HEK293T (cell line): ENCODE measurements at regions not wholly inside any gene's neighbourhood (a gene's known extent, or its start where the extent isn't known, plus 50 kb on each side); places are given as distances from the start of the nearest gene placed in this dataset.

ENCODE experiments used
- CTCF ChIA-PET: fragments of 350-600 bp; formaldehyde crosslinking; extraction: SDS; loops from one replicate; lab custom pipeline; 2021; ENCODE audit warnings: antibody characterized with exemption, inconsistent platforms; lab: Yijun Ruan, JAX
- POLR2A ChIA-PET: fragments of 350-600 bp; formaldehyde crosslinking; extraction: SDS; loops from one replicate; lab custom pipeline; 2020; ENCODE audit warnings: antibody characterized with exemption, inconsistent platforms; lab: Yijun Ruan, JAX
- DNase-seq: peaks from one replicate; pipeline ENCODE4 v3.0.0; 2012; ENCODE audit warnings: mixed read lengths; ENCODE audit errors: extremely low spot score
- ARNT ChIP-seq: fragments of 450-650 bp; IDR thresholded peaks from 2 replicates; pipeline ENCODE4 v1.6.1; 2017; ENCODE audit warnings: mild to moderate bottlenecking
- BHLHE40 ChIP-seq: fragments of 450-650 bp; IDR thresholded peaks from 2 replicates; pipeline ENCODE4 v1.6.1; 2016; ENCODE audit warnings: mild to moderate bottlenecking, moderate library complexity, borderline replicate concordance
- CTBP1 ChIP-seq: fragments of 450-650 bp; IDR thresholded peaks from 2 replicates; pipeline ENCODE4 v1.6.1; 2016; ENCODE audit warnings: borderline replicate concordance
- ELF4 ChIP-seq: fragments of 450-650 bp; IDR thresholded peaks from 2 replicates; pipeline ENCODE4 v1.6.1; 2017; ENCODE audit warnings: antibody characterized with exemption
- FOXA1 ChIP-seq: fragments of 450-650 bp; IDR thresholded peaks from 2 replicates; pipeline ENCODE4 v1.6.1; 2016; ENCODE audit warnings: mild to moderate bottlenecking
- FOXK2 ChIP-seq: fragments of 450-650 bp; IDR thresholded peaks from 2 replicates; pipeline ENCODE4 v1.6.1; 2016; ENCODE audit warnings: mild to moderate bottlenecking
- FOXM1 ChIP-seq: fragments of 450-650 bp; IDR thresholded peaks from 2 replicates; pipeline ENCODE4 v1.6.1; 2017; ENCODE audit warnings: mild to moderate bottlenecking, borderline replicate concordance
- HDGF ChIP-seq: fragments of 450-650 bp; IDR thresholded peaks from 2 replicates; pipeline ENCODE4 v1.6.1; 2017; ENCODE audit warnings: antibody characterized with exemption, borderline replicate concordance
- L3MBTL2 ChIP-seq: fragments of 450-650 bp; conservative IDR thresholded peaks from 2 replicates; pipeline ENCODE4 v1.6.1; 2016; ENCODE audit warnings: mild to moderate bottlenecking
- LEF1 ChIP-seq: fragments of 450-650 bp; IDR thresholded peaks from 2 replicates; pipeline ENCODE4 v1.6.1; 2017; ENCODE audit warnings: mild to moderate bottlenecking, borderline replicate concordance
- NFRKB ChIP-seq: fragments of 450-650 bp; IDR thresholded peaks from 2 replicates; pipeline ENCODE4 v1.6.1; 2016; ENCODE audit warnings: mild to moderate bottlenecking, moderate library complexity
- SP1 ChIP-seq: fragments of 450-650 bp; IDR thresholded peaks from 2 replicates; pipeline ENCODE4 v1.6.1; 2017
- SUZ12 ChIP-seq: fragments of 450-650 bp; IDR thresholded peaks from 2 replicates; pipeline ENCODE4 v1.6.1; 2016; ENCODE audit warnings: mild to moderate bottlenecking
- TARDBP ChIP-seq: fragments of 450-650 bp; IDR thresholded peaks from 2 replicates; pipeline ENCODE4 v1.6.1; 2016
- ZNF384 ChIP-seq: fragments of 450-650 bp; IDR thresholded peaks from 2 replicates; pipeline ENCODE4 v1.6.1; 2016
- TF ChIP-seq, protein P1 (sequence below): fragments of 450-650 bp; IDR thresholded peaks from 2 replicates; pipeline ENCODE4 v1.6.1; 2016

DNA sequence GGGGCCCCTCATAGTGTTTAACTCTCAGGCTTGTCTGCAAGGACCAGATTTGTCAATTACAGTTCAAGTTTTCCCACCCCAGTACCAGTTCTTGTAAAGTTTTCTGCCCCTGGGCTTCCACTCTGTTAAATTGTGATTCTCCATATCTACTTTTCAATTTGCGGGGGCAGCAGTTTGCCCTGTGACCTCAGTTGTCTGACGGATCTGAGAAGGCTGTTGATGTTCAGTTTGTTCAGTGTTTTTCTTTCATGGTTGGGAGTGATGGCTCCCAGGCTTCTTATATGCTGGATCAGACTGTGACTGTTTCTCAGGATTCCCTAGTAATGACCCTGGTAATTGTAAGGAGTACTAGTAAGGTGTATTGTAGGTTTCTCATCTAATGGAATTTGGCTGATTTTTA lies 101.0 kb upstream of the GGTLC1 start:
- ChIA-PET CTCF (no interaction called here), POLR2A (no interaction called here)
- no peak for TF ChIP-seq LEF1
- no peak for TF ChIP-seq FOXK2
- no peak for TF ChIP-seq L3MBTL2
- no peak for TF ChIP-seq SUZ12
- TF ChIP-seq FOXM1: no peak
- TF ChIP-seq ZNF384: no peak
- no peak for TF ChIP-seq HDGF

GRCh38 chr20:24086121-24086520 lies 97.5 kb upstream of the GGTLC1 start:
- POLR2A ChIA-PET: no interaction called here
- TF ChIP-seq ELF4 (no peak), FOXM1 (no peak), TARDBP (no peak), CTBP1 (no peak), ZNF384 (no peak), SP1 (no peak), HDGF (no peak), NFRKB (no peak), BHLHE40 (no peak), FOXK2 (no peak), LEF1 (no peak), SUZ12 (no peak), ARNT (no peak), L3MBTL2 (no peak)
- TF ChIP-seq, protein P1, sequence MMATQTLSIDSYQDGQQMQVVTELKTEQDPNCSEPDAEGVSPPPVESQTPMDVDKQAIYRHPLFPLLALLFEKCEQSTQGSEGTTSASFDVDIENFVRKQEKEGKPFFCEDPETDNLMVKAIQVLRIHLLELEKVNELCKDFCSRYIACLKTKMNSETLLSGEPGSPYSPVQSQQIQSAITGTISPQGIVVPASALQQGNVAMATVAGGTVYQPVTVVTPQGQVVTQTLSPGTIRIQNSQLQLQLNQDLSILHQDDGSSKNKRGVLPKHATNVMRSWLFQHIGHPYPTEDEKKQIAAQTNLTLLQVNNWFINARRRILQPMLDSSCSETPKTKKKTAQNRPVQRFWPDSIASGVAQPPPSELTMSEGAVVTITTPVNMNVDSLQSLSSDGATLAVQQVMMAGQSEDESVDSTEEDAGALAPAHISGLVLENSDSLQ: no peak
- CTCF ChIA-PET: no interaction called here
- no peak for DNase-seq

More for the DNA sequence above, 101.0 kb upstream of the GGTLC1 start:
- no peak for DNase-seq

GRCh38 chr20:24084281-24084680 lies 95.7 kb upstream of the GGTLC1 start:
- TF ChIP-seq FOXA1 (no peak), ELF4 (no peak), LEF1 (no peak), HDGF (no peak), ZNF384 (no peak), TARDBP (no peak), ARNT (no peak), BHLHE40 (no peak), FOXM1 (no peak), NFRKB (no peak), SUZ12 (no peak), CTBP1 (no peak), FOXK2 (no peak), L3MBTL2 (no peak), SP1 (no peak)
- TF ChIP-seq, protein P1: no peak
- ChIA-PET CTCF (no interaction called here), POLR2A (no interaction called here)
- DNase-seq: no peak

GRCh38 chr20:24081077-24081476 lies 92.5 kb upstream of the GGTLC1 start:
- ChIA-PET POLR2A (no interaction called here), CTCF (no interaction called here)
- TF ChIP-seq CTBP1: no peak
- TF ChIP-seq, protein P1: no peak
- TF ChIP-seq FOXA1: no peak
- TF ChIP-seq L3MBTL2: no peak
- TF ChIP-seq FOXK2: no peak
- TF ChIP-seq SUZ12: no peak
- no peak for TF ChIP-seq HDGF
- no peak for TF ChIP-seq ZNF384
- TF ChIP-seq FOXM1: no peak
- TF ChIP-seq SP1: no peak
- no peak for DNase-seq

DNA sequence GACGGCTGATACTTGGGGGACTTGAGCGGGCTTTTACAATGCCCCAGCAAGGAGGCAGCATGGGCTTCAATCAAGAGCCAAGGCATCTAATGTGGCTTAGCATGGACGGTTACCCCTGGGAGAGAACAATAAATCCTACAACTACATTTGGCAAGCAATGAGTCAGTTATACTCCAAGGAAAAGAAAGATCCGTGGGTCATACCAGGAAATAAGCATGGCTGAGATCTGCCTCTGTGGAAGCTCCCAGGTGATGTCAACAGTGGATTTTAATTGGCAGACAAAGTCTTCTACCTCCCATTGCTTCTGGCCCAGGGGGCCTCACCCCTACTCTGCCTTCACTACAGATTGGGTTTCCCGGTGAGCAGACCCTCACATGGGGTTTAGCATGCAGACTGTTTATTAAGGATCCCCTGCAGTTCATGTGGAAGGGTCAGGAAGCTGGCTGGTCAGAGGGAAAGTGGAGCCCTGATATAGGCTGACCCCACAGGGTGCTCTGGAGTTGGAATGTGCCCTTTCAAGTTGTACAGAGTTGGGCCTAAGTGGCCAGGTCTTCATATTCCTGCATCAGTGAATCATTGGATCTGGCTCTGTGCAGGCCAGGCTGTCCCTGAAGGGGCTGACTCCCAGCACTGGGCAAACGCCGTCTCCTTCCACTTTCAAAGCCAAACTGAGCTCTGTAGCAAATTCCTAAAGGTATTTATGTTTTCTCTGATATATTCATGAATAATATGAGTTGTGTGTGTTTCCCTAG lies 91.3 kb upstream of the GGTLC1 start:
- ChIA-PET CTCF (no interaction called here), POLR2A (no interaction called here)
- TF ChIP-seq NFRKB (no peak), CTBP1 (no peak), FOXM1 (no peak), SUZ12 (no peak), TARDBP (no peak), L3MBTL2 (no peak), ARNT (no peak), BHLHE40 (no peak), ELF4 (no peak), ZNF384 (no peak), LEF1 (no peak)
- no peak for DNase-seq

- TF ChIP-seq FOXM1 (no peak), SP1 (no peak)
- ChIA-PET CTCF (no interaction called here), POLR2A (no interaction called here)
Measured at GRCh38 chr20:24077145-24077544, 88.6 kb upstream of the GGTLC1 start.

More at GRCh38 chr20:24077145-24077544, 88.6 kb upstream of the GGTLC1 start:
- DNase-seq: no peak
